Chondrocyte (in vitro differentiated cells): ENCODE measurements at regions not wholly inside any gene's neighbourhood (a gene's known extent, or its start where the extent isn't known, plus 50 kb on each side); places are given as distances from the start of the nearest gene placed in this dataset.

Source experiments
- DNase-seq: peaks from one replicate; pipeline ENCODE4 v3.0.0; 2021; ENCODE audit warnings: mixed read lengths, low spot score
- H3K27ac Mint-ChIP-seq: one replicate; pipeline ENCODE4 v1.8.0; 2021; ENCODE audit warnings: mild to moderate bottlenecking, moderate library complexity, mixed read lengths; ENCODE audit not compliant: unreplicated experiment
- H3K27me3 Mint-ChIP-seq: 2 replicates; pipeline ENCODE4 v1.8.0; 2021; ENCODE audit warnings: low read depth, mixed read lengths
- H3K36me3 Mint-ChIP-seq: 2 replicates; pipeline ENCODE4 v1.8.0; 2021; ENCODE audit warnings: low read depth, mixed read lengths
- H3K4me1 Mint-ChIP-seq: 2 replicates; pipeline ENCODE4 v1.8.0; 2021; ENCODE audit warnings: low read depth, mild to moderate bottlenecking, mixed read lengths
- H3K4me3 Mint-ChIP-seq: one replicate; pipeline ENCODE4 v1.8.0; 2021; ENCODE audit warnings: mild to moderate bottlenecking, moderate library complexity, mixed read lengths; ENCODE audit not compliant: unreplicated experiment
- H3K9me3 Mint-ChIP-seq: 2 replicates; pipeline ENCODE4 v1.8.0; 2021; ENCODE audit warnings: low read depth, mixed read lengths
- TF ChIP-seq, protein P1 (sequence below): fragments of 200-600 bp; sonication (generic); IDR thresholded peaks from 2 replicates; pipeline ENCODE4 v1.5.0; 2021; ENCODE audit warnings: antibody characterized with exemption, mild to moderate bottlenecking, moderate library complexity

DNA sequence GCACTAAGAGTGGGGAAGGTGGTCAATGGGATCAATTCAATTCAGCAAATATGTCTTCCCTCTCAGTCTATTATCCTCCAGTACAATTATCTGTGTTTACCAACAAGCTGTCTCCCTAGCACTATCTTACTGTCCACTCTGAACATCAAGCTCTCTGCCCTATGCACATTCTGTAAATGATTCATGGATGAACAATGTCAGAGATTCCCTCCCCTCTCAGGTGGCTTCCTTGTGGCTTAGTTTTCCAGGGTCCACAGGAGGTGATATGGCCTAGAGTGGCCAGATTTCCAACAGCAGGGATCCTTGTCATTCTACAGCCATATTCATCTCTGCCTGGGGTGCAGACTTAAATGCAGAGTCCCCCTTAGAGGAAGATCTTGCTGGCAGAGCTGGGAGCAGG, 225.1 kb downstream of the UACA start:
- H3K9me3 Mint-ChIP-seq = no peaks in the 10 kb centered on the region
- H3K27ac Mint-ChIP-seq = no peak overlapping the region
- H3K27me3 Mint-ChIP-seq = peaks cover 56% of the 10 kb centered on the region
- TF ChIP-seq, protein P1, sequence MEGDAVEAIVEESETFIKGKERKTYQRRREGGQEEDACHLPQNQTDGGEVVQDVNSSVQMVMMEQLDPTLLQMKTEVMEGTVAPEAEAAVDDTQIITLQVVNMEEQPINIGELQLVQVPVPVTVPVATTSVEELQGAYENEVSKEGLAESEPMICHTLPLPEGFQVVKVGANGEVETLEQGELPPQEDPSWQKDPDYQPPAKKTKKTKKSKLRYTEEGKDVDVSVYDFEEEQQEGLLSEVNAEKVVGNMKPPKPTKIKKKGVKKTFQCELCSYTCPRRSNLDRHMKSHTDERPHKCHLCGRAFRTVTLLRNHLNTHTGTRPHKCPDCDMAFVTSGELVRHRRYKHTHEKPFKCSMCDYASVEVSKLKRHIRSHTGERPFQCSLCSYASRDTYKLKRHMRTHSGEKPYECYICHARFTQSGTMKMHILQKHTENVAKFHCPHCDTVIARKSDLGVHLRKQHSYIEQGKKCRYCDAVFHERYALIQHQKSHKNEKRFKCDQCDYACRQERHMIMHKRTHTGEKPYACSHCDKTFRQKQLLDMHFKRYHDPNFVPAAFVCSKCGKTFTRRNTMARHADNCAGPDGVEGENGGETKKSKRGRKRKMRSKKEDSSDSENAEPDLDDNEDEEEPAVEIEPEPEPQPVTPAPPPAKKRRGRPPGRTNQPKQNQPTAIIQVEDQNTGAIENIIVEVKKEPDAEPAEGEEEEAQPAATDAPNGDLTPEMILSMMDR = no peak
- H3K4me3 Mint-ChIP-seq = no peak overlapping the region
- no peak for DNase-seq
- H3K36me3 Mint-ChIP-seq = no peaks in the 10 kb centered on the region
- H3K4me1 Mint-ChIP-seq = peaks cover 7% of the 10 kb centered on the region

GRCh38 chr15:70535955-70536338, 227.4 kb downstream of the UACA start:
- Mint-ChIP-seq H3K9me3 (no peaks in the 10 kb centered on the region), H3K36me3 (no peaks in the 10 kb centered on the region), H3K27ac (no peak overlapping the region), H3K4me1 (peaks cover 7% of the 10 kb centered on the region), H3K27me3 (peaks cover 49% of the 10 kb centered on the region), H3K4me3 (no peak overlapping the region)
- TF ChIP-seq, protein P1 = no peak
- no peak for DNase-seq

DNA sequence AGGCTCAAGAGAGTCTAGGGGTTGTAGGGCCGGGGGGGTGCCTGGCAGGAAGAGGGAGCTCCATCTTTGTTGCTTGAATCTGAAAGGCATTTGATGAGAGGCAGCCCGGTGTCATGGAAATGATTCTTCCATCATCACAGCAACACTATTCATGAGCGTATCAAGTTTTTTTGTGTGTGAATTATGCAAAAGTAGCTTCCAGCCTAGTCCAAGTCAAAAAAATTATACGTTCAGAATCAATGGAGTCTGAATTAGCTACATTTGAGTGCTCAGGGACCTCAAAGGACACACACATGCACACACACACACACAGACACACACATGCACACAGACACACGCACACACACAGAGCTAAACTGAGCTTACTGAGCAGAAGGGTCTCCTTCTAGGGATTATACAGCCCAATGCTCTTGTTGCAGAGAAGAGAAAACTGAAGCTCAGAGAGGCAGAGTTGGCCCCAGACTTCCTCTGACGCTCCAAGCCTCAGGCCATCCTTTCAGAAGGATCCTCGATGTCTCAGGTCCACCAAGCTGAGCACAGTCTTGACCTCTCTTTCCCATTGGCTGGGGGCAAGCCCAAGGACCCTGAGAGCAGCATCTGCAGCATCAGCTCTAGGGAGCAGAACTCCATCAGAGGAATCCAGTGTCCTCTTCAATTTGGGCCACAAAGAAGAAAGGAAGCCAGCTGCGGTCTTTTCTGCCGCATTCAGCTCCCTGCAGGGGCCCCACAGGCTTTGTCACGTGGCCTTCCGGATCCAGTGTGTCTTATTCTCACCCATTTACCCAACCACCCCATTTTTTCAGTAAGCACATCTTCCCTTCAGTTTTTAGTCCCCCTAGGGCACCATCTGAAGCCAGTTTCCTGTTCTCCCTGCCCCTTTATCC, 228.0 kb downstream of the UACA start:
- Mint-ChIP-seq H3K27me3 (peaks cover 45% of the 10 kb centered on the region), H3K9me3 (no peaks in the 10 kb centered on the region), H3K4me3 (no peak overlapping the region), H3K27ac (no peak overlapping the region), H3K4me1 (peaks cover 7% of the 10 kb centered on the region), H3K36me3 (no peaks in the 10 kb centered on the region)
- TF ChIP-seq, protein P1 = no peak
- DNase-seq = no peak

- no peaks in the 10 kb centered on the region for H3K9me3 Mint-ChIP-seq
- H3K4me1 Mint-ChIP-seq = peaks cover 7% of the 10 kb centered on the region
- no peak overlapping the region for H3K27ac Mint-ChIP-seq
- no peak for DNase-seq
- TF ChIP-seq, protein P1 = no peak
- no peak overlapping the region for H3K4me3 Mint-ChIP-seq
- peaks cover 42% of the 10 kb centered on the region for H3K27me3 Mint-ChIP-seq
- no peaks in the 10 kb centered on the region for H3K36me3 Mint-ChIP-seq
Observed at GRCh38 chr15:70533931-70534742, 229.2 kb downstream of the UACA start.

DNA sequence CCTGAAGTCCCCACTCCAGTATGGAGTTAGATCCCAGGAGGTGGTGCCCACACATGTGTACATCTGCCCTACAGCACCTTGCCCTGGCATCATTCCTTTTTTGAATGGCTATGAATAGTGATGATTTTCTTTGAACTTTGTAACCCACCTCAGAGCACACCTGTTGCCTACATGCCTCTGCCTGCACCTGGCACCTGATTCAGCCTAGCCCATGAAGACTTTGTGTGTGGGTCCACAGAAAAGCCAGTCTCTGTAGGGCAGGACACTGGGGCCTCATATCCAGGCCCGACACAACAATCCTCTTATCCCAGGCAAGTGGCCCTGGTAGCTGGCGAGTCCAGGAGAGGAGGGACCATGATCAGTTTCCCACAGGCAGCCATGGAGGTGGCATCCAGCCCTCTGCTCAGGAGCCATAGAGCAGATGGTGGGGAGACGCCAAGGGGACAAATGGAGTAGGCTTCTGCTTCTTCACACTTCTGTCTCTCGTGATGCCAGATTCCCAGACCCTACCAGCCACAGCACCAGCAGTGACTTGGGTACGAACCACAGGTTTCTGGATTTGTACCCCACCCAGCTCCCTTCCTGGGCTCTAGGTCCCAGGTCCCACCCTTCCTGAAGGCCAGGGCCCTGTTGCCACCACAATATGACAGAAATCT, 230.7 kb downstream of the UACA start:
- Mint-ChIP-seq H3K36me3 (no peaks in the 10 kb centered on the region), H3K4me1 (peaks cover 11% of the 10 kb centered on the region), H3K27me3 (peaks cover 33% of the 10 kb centered on the region), H3K4me3 (no peak overlapping the region), H3K9me3 (no peaks in the 10 kb centered on the region), H3K27ac (no peak overlapping the region)
- no peak for DNase-seq
- TF ChIP-seq, protein P1 = no peak
